Left lobe of liver (tissue), 2 donors: ENCODE measurements at regions not wholly inside any gene's neighbourhood (a gene's known extent, or its start where the extent isn't known, plus 50 kb on each side); places are given as distances from the start of the nearest gene placed in this dataset.
"Not testable (repeated sequence)": the region's sequence is repeated elsewhere in the genome, so short reads cannot be mapped to it uniquely, and the experiment has no call there.

ENCODE experiments used
- ATAC-seq: fragments of 200-7000 bp; cut with Tn5 transposase; one replicate; pipeline ENCODE4 v1.9.1; 2020; ENCODE audit warnings: mild to moderate bottlenecking, moderate library complexity
- DNase-seq: peaks from one replicate; pipeline ENCODE4 v3.0.0-alpha.2; 2020; ENCODE audit warnings: low spot score
- donor health status: DM: no; HTN: no; CAD: no; lungs with moderate emphysema.
- donor health status: DM: no; HTN: yes; CAD: no.

- DNase-seq = no peak
- no peak for ATAC-seq
Measured at GRCh38 chr12:107826276-107826675, 51.8 kb downstream of the ASCL4 start.

DNA sequence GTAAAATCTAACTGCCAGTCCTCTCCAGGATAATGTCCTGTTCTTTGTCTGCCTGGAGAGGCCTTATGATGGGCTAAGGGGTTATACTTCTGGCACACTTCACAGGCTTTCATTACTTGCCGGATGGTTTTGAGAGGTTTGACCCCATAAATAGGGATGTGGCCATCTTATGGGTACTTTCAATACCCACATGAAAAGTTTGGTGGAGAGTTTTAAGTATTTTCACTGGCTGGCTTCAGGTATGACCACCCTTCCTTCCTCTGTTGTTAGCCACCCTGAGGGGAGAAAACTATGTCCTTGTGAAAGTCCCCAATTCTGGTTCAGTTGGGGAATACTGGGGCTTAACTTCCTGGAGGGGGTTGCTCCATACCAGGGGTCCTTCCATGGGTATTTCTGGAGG, 54.8 kb downstream of the ASCL4 start:
- ATAC-seq = no peak
- DNase-seq = no peak

- ATAC-seq (no peak), DNase-seq (no peak)
Measured at GRCh38 chr12:107832441-107832840, 57.9 kb downstream of the ASCL4 start.

GRCh38 chr12:107840186-107840585, 65.7 kb downstream of the ASCL4 start:
- ATAC-seq = no peak

DNA sequence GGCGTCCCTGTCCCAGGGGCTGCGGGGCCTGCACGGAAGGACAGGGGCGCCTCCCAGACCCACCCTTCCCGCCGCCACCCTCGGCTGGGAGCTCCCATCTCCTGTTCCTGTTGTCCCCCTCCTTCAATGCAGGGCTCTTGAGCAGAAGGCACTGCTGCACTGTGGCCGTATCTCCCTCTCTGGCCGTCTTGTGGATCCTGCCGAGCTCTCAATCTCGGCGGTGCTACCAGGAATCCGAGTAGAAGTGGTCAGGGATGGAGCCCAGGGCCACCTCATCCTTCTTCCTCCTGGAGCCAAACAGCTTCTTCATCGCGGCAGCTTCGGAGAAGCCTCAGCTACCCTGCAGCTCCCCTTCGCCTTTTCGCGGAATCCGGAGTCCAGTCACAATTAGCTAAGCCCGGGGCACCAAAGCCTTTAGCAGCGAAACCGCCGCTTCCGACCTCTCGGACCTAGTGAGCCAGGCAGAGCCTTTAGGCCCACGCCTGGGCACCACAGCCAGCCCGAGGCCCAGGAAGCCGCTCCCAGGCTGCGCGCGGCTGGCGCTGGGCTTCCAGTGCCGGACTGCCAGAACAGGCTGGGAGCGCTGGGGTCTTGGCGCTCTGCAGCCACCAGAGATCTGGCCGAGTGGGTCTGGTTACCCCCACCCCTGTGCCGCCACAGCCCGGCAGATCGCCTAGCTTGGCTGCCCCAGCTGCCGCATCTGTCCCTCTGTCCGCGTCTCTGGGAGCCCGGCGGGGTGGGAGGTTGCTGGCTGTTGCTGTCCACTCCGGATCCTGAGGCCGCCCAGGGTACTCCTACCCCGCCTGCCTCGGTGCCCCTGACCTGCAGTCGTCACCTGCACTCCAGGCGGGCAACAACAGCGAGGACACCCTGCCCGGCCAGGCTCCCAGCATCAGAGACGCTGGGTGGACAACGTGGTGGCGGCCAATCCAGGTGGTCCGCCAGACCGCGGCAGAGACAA, 69.1 kb downstream of the ASCL4 start:
- DNase-seq (no peak), ATAC-seq (peak; percentile 61)

More at GRCh38 chr12:107840186-107840585, 65.7 kb downstream of the ASCL4 start:
- no peak for DNase-seq

GRCh38 chr12:107844312-107844921, 69.9 kb downstream of the ASCL4 start:
- DNase-seq = no peak

GRCh38 chr12:107845226-107845979, 70.9 kb downstream of the ASCL4 start:
- DNase-seq (no peak), ATAC-seq (no peak)

More at GRCh38 chr12:107844312-107844921, 69.9 kb downstream of the ASCL4 start:
- ATAC-seq = peak; percentile 33

- DNase-seq (no peak), ATAC-seq (no peak)
Measured at GRCh38 chr12:107845980-107846659, 71.6 kb downstream of the ASCL4 start.

DNA sequence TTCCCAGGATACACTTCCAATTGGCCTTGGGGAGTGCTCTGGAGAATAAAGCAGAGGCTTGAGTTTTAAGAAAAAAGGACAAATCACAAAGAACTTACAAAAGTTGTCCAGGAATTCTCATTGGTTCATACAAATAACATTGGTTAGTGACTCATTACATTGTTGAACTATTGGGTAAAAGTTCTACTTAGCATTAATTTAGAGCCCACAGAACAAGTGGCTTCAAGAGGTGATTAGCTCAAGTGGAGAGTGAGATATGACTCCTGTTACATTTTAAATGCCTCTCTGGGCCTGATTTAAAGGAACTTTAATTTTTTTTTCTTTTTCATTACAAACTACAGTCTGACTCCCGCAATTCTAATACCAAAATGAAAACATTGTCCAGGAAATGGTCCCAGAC, 72.9 kb downstream of the ASCL4 start:
- ATAC-seq = no peak

DNA sequence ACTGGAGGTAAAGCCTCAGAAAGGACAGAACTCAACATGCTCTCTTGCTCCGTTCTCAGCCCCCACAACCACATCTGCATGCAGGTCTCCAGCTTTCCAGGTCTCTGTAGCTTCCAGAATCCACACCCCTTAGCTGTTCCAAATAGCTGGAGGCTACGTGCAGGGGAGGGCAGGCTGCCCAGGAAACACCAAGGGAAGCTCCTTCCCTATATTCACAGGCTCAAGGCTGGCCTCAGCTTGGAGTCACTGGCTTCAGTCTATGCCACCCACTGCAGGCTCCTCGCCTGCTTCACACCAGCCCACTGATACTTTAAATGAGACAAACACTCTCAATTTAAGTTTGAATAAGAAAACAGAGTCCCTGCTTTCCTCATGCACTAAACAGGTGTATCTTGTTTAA, 73.3 kb downstream of the ASCL4 start:
- peak; percentile 13 for ATAC-seq
- no peak for DNase-seq

More for the DNA sequence above, 72.9 kb downstream of the ASCL4 start:
- no peak for DNase-seq

DNA sequence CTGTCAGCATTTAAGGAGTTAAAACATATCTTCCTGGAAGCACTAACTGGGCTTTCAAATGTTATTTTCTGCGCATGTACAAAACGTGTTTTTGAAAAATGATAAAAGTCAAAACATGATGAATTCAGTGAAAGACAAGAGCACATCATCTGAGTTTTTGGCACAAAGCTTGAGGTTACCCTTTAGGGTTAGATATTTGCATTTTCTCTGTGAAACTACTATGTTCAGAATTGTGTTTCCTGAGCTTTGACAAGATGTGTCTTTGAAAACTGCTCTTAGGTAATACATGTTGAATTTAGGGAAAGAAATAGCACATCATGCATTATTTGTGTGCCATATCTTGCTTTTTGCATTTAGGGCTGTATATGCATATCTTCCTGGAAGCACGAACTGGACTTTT, 79.0 kb downstream of the ASCL4 start:
- no peak for DNase-seq
- ATAC-seq = no peak

DNA sequence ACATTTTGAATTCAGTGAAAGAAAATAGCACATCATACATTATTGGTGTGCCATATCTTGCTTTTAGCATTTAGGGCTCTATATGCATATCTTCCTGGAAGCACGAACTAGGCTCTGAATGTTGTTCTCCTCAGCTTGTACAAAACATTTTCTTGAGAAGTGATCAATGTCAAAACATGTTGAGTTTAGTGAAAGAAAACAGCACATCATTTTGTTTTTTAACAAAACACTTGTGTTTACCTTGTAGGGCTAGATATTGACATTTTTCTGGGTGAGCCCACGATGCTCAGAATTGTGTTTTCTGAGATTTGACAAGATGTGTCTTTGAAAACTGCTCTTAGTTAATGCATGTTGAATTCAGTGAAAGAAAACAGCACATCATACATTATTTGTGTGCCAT, 81.0 kb downstream of the ASCL4 start:
- ATAC-seq = no peak
- DNase-seq = no peak

GRCh38 chr12:107856096-107856495, 81.6 kb downstream of the ASCL4 start:
- ATAC-seq = no peak

GRCh38 chr12:107857191-107857590, 82.7 kb downstream of the ASCL4 start:
- DNase-seq (no peak), ATAC-seq (no peak)

More at GRCh38 chr12:107856096-107856495, 81.6 kb downstream of the ASCL4 start:
- no peak for DNase-seq

- ATAC-seq (no peak), DNase-seq (no peak)
Measured at GRCh38 chr12:107859367-107859766, 84.9 kb downstream of the ASCL4 start.

DNA sequence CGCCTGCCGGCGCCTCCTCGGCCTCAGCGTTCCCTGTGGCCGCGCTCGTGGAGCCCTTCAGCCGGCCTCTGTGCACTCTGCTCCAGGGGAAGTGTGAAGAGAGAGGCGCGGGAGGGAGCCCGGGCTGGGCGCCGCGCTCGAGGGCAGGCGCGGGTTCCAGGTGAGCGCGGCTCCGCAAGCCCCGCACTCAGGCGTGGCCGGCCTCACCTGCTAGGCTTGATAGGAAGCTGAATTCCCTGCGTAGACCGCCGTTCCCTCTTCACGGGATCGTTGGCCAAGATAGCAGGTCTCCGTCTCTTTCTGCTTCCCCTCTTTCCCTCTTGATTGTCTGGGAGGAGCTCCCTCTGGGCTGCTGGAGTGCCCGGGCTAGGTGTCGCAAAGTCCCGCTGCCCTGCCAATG, 89.7 kb downstream of the ASCL4 start:
- ATAC-seq = peak; percentile 26
- DNase-seq = no peak

DNA sequence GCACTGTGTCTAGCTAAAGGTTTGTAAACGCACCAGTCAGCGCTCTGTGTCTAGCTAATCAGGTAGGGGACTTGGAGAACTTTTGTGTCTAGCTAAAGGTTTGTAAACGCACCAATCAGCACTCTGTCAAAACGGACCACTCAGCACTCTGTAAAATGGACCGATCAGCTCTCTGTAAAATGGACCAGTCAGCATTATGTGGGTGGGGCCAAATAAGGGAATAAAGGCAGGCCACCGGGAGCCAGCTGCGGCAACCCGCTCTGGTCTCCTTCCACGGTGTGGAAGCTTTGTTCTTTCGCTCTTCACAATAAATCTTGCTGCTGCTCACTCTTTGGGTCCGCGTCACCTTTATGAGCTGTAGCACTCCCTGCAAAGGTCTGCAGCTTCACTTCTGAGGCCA, 90.2 kb downstream of the ASCL4 start:
- not testable (repeated sequence) for ATAC-seq, DNase-seq

- no peak for DNase-seq
- no peak for ATAC-seq
Measured at GRCh38 chr12:107873223-107873622, 98.7 kb downstream of the ASCL4 start.

- DNase-seq (no peak), ATAC-seq (no peak)
Measured at GRCh38 chr12:107875786-107876185, 101.3 kb downstream of the ASCL4 start.

- ATAC-seq (peak; percentile 96), DNase-seq (peak; percentile 54)
Measured at GRCh38 chr12:107884769-107885694, 110.5 kb downstream of the ASCL4 start.
